HCT116 (cell line): ENCODE measurements at regions not wholly inside any gene's neighbourhood (a gene's known extent, or its start where the extent isn't known, plus 50 kb on each side); places are given as distances from the start of the nearest gene placed in this dataset.

ENCODE experiments used
- EZH2phosphoT487 ChIP-seq: fragments of 200-600 bp; IDR thresholded peaks from 2 replicates; pipeline ENCODE4 v1.6.1; 2018; ENCODE audit warnings: antibody characterized with exemption, borderline replicate concordance
- POLR2A ChIP-seq: IDR thresholded peaks from 2 replicates; pipeline ENCODE4 v1.7.0; 2011; ENCODE audit warnings: borderline replicate concordance; ENCODE audit not compliant: insufficient read depth, insufficient read length; ENCODE audit errors: extremely low read depth
- ZFX ChIP-seq: fragments of 450-650 bp; IDR thresholded peaks from 2 replicates; pipeline ENCODE4 v1.6.1; 2017
- TF ChIP-seq, protein P1 (sequence below), 3 experiments: fragments of 200-600 bp in 1 of 3; sonication (generic) in 1 of 3; IDR thresholded peaks in 2 of 3; conservative IDR thresholded peaks in 1 of 3; 2 replicates each; pipeline ENCODE4 v1.5.1; 2012 to 2017; ENCODE audit warnings: low read depth in 2 of 3, low read length in 2 of 3, antibody characterized with exemption in 1 of 3, borderline replicate concordance in 1 of 3, control low read depth in 1 of 3, mild to moderate bottlenecking in 1 of 3, mixed read lengths in 1 of 3, mixed run types in 1 of 3, moderate library complexity in 1 of 3; ENCODE audit not compliant: insufficient read depth in 1 of 3

DNA sequence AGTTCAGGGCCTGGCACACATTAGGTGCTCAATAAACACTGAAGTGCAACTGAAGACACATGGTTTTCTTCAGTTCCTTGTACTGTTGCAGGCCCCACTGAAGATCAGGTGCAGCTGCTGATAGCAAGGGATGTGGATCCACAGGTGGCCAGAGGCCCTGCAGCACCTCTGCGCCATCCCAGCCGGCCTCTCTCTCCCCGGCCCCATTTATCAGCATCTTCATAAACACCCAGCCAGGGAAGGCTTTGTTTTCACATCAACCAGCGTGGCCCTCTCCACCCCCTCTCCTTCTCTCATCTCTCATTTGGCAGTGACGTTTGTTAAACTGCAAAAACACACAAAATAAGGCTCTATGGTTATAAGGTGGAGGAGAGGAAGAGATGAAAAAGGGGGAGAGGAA, 528.8 kb downstream of the BUD13 start:
- TF ChIP-seq, protein P1, sequence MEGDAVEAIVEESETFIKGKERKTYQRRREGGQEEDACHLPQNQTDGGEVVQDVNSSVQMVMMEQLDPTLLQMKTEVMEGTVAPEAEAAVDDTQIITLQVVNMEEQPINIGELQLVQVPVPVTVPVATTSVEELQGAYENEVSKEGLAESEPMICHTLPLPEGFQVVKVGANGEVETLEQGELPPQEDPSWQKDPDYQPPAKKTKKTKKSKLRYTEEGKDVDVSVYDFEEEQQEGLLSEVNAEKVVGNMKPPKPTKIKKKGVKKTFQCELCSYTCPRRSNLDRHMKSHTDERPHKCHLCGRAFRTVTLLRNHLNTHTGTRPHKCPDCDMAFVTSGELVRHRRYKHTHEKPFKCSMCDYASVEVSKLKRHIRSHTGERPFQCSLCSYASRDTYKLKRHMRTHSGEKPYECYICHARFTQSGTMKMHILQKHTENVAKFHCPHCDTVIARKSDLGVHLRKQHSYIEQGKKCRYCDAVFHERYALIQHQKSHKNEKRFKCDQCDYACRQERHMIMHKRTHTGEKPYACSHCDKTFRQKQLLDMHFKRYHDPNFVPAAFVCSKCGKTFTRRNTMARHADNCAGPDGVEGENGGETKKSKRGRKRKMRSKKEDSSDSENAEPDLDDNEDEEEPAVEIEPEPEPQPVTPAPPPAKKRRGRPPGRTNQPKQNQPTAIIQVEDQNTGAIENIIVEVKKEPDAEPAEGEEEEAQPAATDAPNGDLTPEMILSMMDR (IDR thresholded peaks at IDR 0.05 in 2 of 3, conservative IDR thresholded peaks at IDR 0.05 in 1 of 3; ENCODE audit: borderline replicate concordance in 1 of 3, insufficient read depth in 1 of 3, low read depth in 2 of 3, low read length in 2 of 3) = no peak
- TF ChIP-seq ZFX (no peak), EZH2phosphoT487 (no peak), POLR2A (no peak)
